NCI-H146 (cell line): ENCODE measurements at regions not wholly inside any gene's neighbourhood (a gene's known extent, or its start where the extent isn't known, plus 50 kb on each side); places are given as distances from the start of the nearest gene placed in this dataset.
"Not testable (repeated sequence)": the region's sequence is repeated elsewhere in the genome, so short reads cannot be mapped to it uniquely, and the experiment has no call there.

Experiments used
- DNase-seq: peaks from one replicate; lab custom pipeline; 2025; lab: John Stamatoyannopoulos, UW

- DNase-seq: no peak
Measured at GRCh38 chr4:159655547-159655946, 552.7 kb downstream of the RAPGEF2 start.

GRCh38 chr4:159669094-159669493 is 566.2 kb downstream of the RAPGEF2 start:
- DNase-seq: no peak

- DNase-seq: no peak
Measured at GRCh38 chr4:159673221-159673620, 570.3 kb downstream of the RAPGEF2 start.

GRCh38 chr4:159674241-159674640 is 571.4 kb downstream of the RAPGEF2 start:
- no peak for DNase-seq

GRCh38 chr4:159677521-159677920 is 574.6 kb downstream of the RAPGEF2 start:
- DNase-seq: no peak

GRCh38 chr4:159682996-159683395 is 580.1 kb downstream of the RAPGEF2 start:
- DNase-seq: no peak

- DNase-seq: no peak
Measured at GRCh38 chr4:159684061-159684460, 581.2 kb downstream of the RAPGEF2 start.

- no peak for DNase-seq
Measured at GRCh38 chr4:159685340-159686092, 582.6 kb downstream of the RAPGEF2 start.

- no peak for DNase-seq
Measured at GRCh38 chr4:159689526-159689925, 586.6 kb downstream of the RAPGEF2 start.

GRCh38 chr4:159697322-159698283 is 594.7 kb downstream of the RAPGEF2 start:
- no peak for DNase-seq

- DNase-seq: no peak
Measured at GRCh38 chr4:159698336-159698735, 595.5 kb downstream of the RAPGEF2 start.

GRCh38 chr4:159702200-159702599 is 599.3 kb downstream of the RAPGEF2 start:
- no peak for DNase-seq

GRCh38 chr4:159705334-159705733 is 602.5 kb downstream of the RAPGEF2 start:
- DNase-seq: no peak

GRCh38 chr4:159706704-159707103 is 603.8 kb downstream of the RAPGEF2 start:
- no peak for DNase-seq

- DNase-seq: not testable (repeated sequence)
Measured at GRCh38 chr4:159715180-159715579, 612.3 kb downstream of the RAPGEF2 start.

GRCh38 chr4:159719531-159719930 is 616.7 kb downstream of the RAPGEF2 start:
- DNase-seq: no peak

- DNase-seq: no peak
Measured at GRCh38 chr4:159722052-159722451, 619.2 kb downstream of the RAPGEF2 start.

GRCh38 chr4:159722918-159723317 is 620.0 kb downstream of the RAPGEF2 start:
- DNase-seq: no peak

- DNase-seq: no peak
Measured at GRCh38 chr4:159723341-159724048, 620.6 kb downstream of the RAPGEF2 start.

- DNase-seq: no peak
Measured at GRCh38 chr4:159725571-159725970, 622.7 kb downstream of the RAPGEF2 start.

GRCh38 chr4:159735281-159736207 is 632.7 kb downstream of the RAPGEF2 start:
- no peak for DNase-seq
